Right kidney (tissue), 1 donor: ENCODE measurements at regions not wholly inside any gene's neighbourhood (a gene's known extent, or its start where the extent isn't known, plus 50 kb on each side); places are given as distances from the start of the nearest gene placed in this dataset.
"Not testable (repeated sequence)": the region's sequence is repeated elsewhere in the genome, so short reads cannot be mapped to it uniquely, and the experiment has no call there.

Experiments used
- DNase-seq: peaks from one replicate; pipeline ENCODE4 v3.0.0-alpha.2; 2016

- DNase-seq, result no peak
Observed at GRCh38 chr11:23765682-23766252, 731.1 kb upstream of the LUZP2 start.

GRCh38 chr11:23767576-23767975 lies 729.3 kb upstream of the LUZP2 start:
- no peak for DNase-seq

DNA sequence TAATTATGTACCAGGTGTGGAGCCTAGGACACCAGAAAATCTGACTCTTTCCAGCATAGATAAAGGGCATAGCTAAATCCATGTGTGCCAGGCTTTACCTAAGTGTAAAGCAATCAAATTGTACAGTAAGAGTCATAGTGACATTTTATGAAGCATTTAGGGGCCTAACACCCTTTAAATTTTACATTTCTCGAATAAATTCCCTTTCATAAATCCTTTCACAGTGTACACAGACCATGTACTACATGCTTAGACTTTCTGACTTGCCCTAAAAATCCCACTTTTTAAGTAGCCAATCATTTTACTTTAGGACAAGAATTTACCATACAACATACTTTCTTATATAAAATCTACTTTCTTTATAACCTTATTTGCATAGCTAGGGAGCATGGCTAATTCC lies 727.6 kb upstream of the LUZP2 start:
- DNase-seq, result no peak

- DNase-seq, result no peak
Observed at GRCh38 chr11:23772081-23772480, 724.8 kb upstream of the LUZP2 start.

DNA sequence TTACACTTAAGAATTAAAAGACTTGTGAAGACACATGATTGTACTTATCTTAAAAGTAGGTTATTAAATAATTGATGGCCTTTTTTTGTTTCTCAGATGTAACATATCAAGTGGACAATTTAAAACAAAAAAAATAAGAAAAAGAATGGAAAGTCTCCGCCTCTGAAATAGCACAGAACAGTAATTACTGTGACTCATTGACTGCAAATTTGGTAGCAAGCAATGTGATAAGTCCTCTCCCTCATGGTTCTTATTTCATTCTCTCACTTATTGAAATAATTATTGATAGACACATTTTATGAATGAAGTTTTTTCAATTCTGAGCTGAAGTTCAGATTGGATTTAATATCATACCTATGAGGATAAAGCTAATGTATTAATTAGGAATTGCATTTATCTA lies 717.9 kb upstream of the LUZP2 start:
- DNase-seq, result no peak

GRCh38 chr11:23780231-23780630 lies 716.6 kb upstream of the LUZP2 start:
- no peak for DNase-seq

GRCh38 chr11:23781803-23782560 lies 714.9 kb upstream of the LUZP2 start:
- no peak for DNase-seq

GRCh38 chr11:23786974-23787373 lies 709.9 kb upstream of the LUZP2 start:
- not testable (repeated sequence) for DNase-seq

GRCh38 chr11:23789200-23789853 lies 707.5 kb upstream of the LUZP2 start:
- DNase-seq, result no peak

DNA sequence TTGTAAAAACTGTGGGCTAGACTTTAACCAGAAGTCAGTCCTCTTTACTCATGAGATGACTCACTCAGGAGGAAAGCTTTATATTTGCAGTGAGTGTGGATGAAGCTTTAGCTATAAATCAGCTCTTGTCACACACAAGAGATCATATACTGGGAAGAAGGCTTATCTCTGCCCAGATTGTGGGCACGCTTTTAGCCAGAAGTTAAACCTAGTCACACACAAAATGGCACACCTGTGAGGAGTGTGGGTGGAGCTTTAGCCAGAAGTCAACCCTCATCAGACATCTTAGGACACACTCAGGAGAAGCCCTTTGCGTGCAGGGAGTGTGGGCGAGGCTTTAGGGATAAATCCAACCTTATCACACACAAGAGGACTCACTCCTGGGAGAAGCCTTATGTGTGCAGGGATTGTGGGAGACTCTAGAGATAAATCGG lies 706.9 kb upstream of the LUZP2 start:
- DNase-seq, result no peak

DNA sequence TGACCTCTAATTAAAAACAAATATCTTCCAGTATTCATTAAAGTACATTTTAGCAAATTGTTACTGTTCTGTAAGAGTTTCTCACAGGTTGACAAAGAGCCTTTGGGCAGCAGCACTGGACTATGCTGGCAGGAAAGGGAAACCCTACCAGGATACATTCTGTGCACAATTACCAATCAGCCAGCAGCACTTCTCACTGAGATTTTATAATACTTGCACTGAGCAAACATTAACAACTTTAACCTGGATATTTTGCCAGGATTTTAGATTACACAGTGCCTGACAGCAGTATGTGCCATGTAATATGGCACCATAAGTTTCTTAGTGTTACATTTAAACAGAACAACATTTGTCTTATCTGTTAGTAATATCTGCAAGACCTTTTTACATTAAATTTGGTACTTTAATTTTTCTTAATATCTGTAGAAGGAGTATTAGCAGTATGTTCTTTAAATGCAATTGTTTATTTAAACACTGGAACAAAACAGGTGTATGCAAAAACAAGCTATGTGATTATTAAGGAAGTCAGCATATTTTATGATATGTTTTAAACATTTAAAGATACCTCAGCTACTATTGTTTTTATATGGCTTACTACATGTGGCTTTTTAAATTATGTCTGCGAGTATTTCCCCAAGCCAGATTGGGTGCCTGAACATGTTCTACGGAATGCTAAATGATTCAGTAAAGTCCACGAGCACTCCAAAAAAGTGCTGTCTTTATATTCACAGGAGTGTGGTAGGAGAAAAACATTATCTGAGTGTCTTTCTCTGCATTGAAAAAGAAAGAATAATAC lies 699.0 kb upstream of the LUZP2 start:
- no peak for DNase-seq

DNA sequence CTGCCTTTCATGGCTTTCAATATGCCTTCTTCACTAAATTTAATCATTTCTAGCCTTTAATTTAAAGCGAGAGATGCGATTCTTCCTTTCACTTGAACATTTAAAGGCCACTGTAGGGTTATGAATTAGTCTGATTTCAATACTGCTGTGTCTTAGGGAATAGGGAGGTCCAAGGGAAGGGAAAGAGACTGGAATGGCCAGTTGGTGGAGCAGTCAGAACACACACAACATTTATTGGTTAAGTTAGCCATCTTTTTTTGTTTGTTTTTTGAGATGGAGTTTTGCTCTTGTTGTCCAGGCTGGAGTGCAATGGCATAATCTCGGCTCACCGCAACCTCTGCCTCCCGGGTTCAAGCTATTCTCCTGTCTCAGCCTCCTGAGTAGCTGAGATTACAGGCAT lies 662.5 kb upstream of the LUZP2 start:
- not testable (repeated sequence) for DNase-seq

GRCh38 chr11:23836981-23837380 lies 659.9 kb upstream of the LUZP2 start:
- DNase-seq, result no peak

DNA sequence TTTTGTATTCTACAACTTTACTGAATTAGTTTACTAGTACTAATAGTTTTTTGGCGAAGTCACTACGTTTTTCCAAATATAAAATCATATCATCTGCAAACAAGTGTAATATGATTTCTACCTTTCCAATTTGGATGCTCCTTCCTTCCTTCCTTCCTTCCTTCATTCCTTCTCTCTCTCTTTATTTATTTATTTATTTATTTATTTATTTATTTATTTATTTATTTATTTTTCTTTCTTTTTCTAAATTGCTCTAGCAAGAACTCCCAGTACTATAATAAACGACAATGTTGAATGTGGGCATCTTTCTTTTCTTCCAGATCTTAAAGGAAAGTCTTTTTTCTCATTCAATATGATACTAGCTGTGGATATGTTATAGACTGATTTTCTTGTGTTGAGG lies 656.0 kb upstream of the LUZP2 start:
- no peak for DNase-seq

- DNase-seq, result no peak
Observed at GRCh38 chr11:23846902-23847422, 649.9 kb upstream of the LUZP2 start.

DNA sequence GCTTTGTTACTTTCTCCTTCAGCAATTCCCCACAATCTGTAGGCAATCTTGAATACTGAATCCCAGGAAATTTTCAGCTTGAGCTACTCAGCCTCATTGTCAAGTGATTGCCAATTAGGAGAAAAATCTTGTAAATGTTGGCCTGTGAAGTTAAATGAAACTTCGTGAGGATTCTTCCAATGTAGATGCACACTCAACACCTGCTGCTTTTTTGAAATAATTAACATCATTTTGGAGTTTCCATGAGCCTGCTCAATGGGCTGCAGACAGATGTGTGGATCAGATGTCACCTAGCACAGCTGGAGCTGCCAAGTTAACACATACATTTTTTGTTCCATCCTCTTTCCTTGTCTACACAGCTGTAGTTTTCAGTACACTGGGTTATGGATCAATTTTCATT lies 645.6 kb upstream of the LUZP2 start:
- DNase-seq, result no peak

DNA sequence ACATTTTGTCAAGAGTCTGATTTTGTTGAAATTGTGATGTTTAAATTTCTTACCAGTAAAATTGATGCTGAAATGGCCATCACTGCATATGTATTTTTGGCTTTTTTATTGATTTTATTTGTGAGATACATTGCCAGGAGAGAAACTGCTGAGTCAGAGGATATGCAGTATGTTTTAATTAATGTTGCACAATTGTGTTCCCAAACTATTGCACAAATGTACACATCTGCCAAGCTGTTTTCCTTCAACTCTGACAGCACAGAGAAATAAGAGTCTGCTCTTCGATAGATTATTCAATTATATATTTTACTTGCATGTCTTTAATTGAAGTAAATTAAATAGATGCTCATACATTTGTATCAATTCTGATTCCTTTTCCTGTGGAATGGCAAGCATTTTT lies 640.2 kb upstream of the LUZP2 start:
- no peak for DNase-seq

DNA sequence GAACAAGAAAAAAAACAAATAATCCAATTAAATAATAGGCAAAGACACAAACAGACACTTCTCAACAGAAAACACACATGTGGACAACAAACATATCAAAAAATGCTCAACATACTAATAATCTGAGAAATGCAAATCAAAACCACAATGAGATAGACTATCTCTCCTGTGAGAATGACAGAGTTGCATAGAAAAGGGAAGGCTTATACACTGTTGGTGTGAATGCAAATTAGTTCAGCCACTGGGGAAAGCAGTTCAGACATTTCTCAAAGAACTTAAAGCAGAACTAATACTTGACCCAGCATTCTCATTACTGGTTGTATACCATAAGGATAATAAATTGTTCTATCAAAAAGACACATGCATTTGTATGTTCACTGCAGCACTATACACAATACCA lies 637.8 kb upstream of the LUZP2 start:
- DNase-seq, result no peak

GRCh38 chr11:23861615-23862014 lies 635.2 kb upstream of the LUZP2 start:
- DNase-seq, result no peak

GRCh38 chr11:23865341-23865975 lies 631.4 kb upstream of the LUZP2 start:
- DNase-seq, result no peak

- DNase-seq, result no peak
Observed at GRCh38 chr11:23866641-23867040, 630.2 kb upstream of the LUZP2 start.

DNA sequence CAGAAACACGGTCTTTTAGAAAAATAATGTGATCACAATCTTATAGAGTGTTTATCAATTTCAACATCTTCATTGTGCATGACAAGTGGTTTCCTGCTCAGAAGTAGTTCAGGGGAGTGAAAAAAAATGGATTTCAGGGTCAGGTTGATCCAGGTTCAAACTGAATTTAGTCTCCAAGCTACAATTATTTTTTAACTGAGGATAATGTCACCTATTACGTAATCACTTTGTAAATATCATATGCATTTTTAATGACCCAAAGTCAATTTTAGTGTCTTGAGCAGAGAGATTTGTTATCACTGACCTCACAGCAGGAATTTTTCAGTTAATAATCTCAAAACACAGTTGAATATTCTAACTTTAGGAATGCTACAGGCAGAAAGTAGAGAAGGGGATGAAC lies 627.2 kb upstream of the LUZP2 start:
- DNase-seq, result no peak
